ENCODE measurements at regions not wholly inside any gene's neighbourhood (a gene's known extent, or its start where the extent isn't known, plus 50 kb on each side); places are given as distances from the start of the nearest gene placed in this dataset.

GRCh38 chr16:79400462-79401149 is 199.9 kb downstream of the MAF start:
- in situ Hi-C loops (cut with MboI; ENCODE audit: low sequenced_read_pairs, unreplicated experiment): no loop called here
- no peak for TF ChIP-seq CTCF (IDR thresholded peaks at IDR 0.05; ENCODE audit: borderline replicate concordance, control extremely low read depth, extremely low read depth, insufficient read depth, missing control alignments)
- DNase-seq (ENCODE audit: low spot score): no peak

- no peak for TF ChIP-seq CTCF (IDR thresholded peaks at IDR 0.05; ENCODE audit: borderline replicate concordance, control extremely low read depth, extremely low read depth, insufficient read depth, missing control alignments)
- in situ Hi-C loops (cut with MboI; ENCODE audit: low sequenced_read_pairs, unreplicated experiment): no loop called here
- no peak for DNase-seq (ENCODE audit: low spot score)
Measured at GRCh38 chr16:79395591-79395990, 204.9 kb downstream of the MAF start.

DNA sequence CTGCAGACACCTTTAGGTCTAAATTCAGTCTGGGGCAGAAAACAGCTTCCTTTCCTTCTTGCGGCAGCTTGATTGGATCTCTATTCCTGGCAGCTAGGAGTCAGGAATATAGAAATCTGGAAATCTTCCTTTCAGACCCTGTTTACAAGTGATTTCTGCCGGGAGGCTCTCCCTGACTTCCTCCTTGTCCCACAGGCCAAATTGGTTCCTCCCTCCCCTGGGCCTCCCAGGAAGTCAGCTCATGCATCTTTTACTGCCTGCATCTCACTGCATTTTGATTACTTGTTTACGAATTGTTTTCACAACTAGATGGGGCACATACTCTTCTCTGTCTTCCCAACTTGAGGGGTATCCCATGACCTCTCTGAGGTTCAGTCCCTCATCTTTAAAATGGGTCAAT is 206.3 kb downstream of the MAF start:
- in situ Hi-C loops (cut with MboI; ENCODE audit: low sequenced_read_pairs, unreplicated experiment): no loop called here
- no peak for DNase-seq (ENCODE audit: low spot score)
- TF ChIP-seq CTCF (IDR thresholded peaks at IDR 0.05; ENCODE audit: borderline replicate concordance, control extremely low read depth, extremely low read depth, insufficient read depth, missing control alignments): no peak

DNA sequence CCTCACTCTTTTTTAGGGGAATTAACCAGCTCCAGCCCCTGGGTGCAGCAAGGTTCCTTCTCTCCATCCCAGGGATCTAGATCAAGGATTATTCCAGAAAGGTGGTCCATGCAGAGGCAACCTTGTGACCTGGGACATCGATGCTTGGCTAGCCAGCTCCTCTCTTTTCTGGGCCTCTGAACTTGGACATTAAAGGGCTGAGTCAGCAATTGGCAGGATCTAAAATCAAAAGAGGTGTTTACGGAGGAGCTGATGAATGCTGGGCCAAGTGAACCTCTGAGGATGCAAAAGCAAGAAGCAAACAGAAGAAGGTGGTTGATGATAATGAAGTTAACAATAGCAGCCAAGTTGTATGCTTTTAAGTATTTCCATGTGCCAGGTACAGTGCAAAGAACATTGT is 207.0 kb downstream of the MAF start:
- no peak for DNase-seq (ENCODE audit: low spot score)
- TF ChIP-seq CTCF (IDR thresholded peaks at IDR 0.05; ENCODE audit: borderline replicate concordance, control extremely low read depth, extremely low read depth, insufficient read depth, missing control alignments): no peak
- in situ Hi-C loops (cut with MboI; ENCODE audit: low sequenced_read_pairs, unreplicated experiment): no loop called here

GRCh38 chr16:79393127-79393526 is 207.4 kb downstream of the MAF start:
- DNase-seq (ENCODE audit: low spot score): no peak
- TF ChIP-seq CTCF (IDR thresholded peaks at IDR 0.05; ENCODE audit: borderline replicate concordance, control extremely low read depth, extremely low read depth, insufficient read depth, missing control alignments): no peak
- in situ Hi-C loops (cut with MboI; ENCODE audit: low sequenced_read_pairs, unreplicated experiment): no loop called here

- no peak for DNase-seq (ENCODE audit: low spot score)
- in situ Hi-C loops (cut with MboI; ENCODE audit: low sequenced_read_pairs, unreplicated experiment): no loop called here
- no peak for TF ChIP-seq CTCF (IDR thresholded peaks at IDR 0.05; ENCODE audit: borderline replicate concordance, control extremely low read depth, extremely low read depth, insufficient read depth, missing control alignments)
Measured at GRCh38 chr16:79392081-79392480, 208.5 kb downstream of the MAF start.

Data from GM13976 (cell line).